ENCODE measurements at regions not wholly inside any gene's neighbourhood (a gene's known extent, or its start where the extent isn't known, plus 50 kb on each side); places are given as distances from the start of the nearest gene placed in this dataset.

DNA sequence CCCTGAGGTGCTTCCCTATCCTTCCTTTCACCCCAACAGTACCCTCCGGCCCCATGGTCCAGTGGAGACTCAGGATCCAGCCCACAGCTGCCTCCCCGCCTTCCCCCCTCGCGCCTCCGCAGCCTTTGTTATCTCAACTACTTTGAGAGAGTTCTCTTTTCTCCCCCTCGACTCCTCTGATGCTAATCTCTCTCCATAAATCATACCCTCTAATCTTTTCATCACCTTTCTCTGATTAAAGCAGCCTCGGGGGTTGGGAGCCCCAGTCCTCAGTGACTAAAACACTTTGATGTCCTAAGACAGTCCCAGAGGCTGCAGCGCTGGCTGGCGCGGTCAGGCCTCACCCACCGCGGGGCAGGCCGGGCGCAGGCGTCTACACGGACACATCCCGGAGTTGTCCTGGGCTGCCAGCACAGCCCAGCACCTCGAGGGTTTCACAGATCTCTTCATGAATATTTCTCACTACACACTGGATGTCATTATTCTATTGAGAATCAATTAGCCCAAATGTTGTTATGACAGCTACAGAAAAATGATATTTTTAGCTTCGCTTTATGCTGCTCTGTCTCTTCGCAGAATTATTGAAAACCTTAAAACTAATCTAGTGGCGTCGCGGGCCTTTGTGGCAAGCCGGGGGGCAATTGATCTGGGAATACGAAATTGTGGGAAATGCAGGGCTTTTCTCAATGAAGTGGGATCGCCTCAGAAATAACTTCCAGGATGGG, 289.5 kb downstream of the RRAGC start:
- DNase-seq = no peak

GRCh38 chr1:38568061-38568857, 291.3 kb downstream of the RRAGC start:
- DNase-seq = no peak

- DNase-seq = no peak
These were observed 292.2 kb downstream of the RRAGC start for GRCh38 chr1:38567401-38567800.

GRCh38 chr1:38565020-38565491, 294.5 kb downstream of the RRAGC start:
- no peak for DNase-seq

DNA sequence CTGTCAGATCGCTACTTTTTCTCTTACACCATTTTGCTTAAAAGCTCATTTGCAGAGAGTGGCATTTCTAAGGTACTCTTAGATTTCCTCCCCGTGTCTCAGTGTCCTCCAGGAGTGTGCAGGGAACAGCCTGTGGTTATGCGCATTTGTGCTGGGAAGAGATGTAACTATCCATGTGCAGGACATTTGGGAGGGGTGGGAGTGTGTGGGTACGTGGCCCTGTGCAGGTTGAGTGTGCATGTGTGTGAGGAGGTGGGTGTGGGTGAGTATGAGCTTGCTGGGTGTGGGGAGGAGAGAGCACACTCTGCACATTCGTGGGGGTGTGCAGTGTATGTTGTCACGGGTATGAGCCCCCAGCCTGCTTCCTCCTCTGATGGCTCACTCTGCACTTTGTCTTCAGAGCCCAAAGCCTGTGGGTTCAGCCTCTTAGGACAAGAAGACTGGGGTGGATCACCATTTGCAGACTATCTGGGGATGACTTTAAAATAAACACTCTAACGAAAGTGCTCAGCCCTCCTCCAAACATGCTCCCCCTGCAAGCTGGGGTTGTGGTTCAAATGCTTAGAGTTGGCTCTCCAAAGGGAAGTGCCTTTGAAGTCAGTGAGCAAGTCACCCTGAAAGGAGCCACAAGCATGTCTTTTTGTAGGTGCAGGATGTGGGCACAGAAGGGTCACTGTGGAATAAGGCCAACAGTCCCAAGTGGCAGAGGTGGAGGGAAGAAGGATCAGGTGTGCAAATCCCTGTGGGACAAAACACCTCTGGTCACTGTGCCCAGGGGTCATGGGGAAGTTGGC, 295.4 kb downstream of the RRAGC start:
- no peak for DNase-seq

GRCh38 chr1:38561725-38562124, 297.8 kb downstream of the RRAGC start:
- no peak for DNase-seq

GRCh38 chr1:38561110-38561509, 298.5 kb downstream of the RRAGC start:
- no peak for DNase-seq

- DNase-seq = no peak
These were observed 299.1 kb downstream of the RRAGC start for GRCh38 chr1:38560457-38560856.

DNA sequence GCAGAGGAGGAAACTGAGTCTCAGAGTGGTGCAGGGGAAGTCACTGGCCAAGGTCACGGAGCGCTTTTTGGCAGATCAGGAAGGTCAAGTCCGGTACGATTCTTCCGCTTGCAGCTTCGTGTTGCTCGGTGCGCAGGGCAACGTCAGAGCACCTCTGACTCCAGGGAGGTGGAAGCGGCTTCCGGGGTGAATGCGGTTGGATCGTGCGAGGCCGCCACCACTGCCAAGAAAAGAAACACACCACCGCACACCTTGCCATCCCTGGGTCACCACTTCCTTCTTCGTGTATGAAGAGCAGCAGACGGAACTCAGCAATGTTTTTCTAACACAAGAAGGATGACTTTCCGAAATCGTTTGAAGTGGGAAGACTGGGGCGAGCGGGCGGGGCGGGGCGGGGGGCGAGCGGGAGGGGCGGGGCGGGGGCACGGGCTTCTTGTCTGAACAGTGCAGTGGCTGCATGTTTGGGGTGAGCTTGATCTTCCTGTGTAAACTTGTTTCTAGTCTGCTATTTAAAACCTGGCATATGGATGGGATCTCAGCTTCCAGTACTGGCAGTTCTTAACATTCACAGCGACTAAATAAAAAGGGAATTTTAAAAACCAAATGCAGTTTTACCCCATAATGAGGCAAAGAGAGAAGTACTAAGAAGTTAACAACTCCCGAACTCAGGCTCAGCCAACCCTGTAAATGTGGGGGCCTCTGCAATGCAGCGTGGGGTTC, 300.0 kb downstream of the RRAGC start:
- DNase-seq = no peak

DNA sequence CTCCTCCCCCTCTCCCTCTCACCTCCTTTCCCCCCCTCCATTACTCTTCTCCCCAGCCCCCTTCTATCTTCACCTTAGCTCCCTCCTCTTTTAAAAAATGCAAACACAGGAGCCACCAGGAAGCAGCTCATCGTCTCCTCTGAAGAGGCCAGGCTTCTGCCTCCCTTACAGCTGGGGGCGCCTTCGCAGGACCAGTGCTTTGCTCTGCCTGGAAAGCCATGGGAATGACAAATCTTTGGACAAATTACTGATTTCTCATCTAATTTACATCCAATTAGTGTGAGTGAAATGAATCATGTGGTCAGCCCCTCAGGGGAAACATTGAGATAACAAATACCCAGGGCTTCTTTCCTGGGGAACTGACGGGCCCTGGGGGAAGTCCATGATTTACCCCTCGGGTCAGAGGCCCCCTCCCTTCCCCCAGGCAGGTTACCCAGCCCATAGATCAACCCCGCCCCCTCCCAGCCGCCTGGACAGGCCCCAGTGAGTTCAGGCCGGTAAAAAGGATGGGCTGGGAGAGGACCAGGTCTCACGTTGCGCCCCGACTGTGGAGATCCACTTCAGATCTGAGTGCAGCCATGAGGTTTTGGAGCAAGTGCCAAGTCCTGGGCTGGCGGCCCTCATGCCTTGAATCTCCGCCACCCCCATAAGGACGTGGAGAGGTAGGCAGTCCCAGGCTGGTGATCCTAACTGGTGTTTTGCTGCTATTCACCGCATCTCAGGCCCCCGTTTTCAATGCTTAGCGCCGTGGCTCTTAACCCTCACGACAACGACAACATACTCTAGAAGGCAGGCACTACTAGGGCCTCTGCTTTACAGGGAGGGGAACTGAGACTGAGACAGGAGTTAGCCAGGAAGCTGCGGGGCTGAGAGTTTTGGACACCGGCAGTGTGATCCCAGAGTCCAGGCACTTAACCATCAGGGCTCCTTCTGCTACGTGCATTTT, 300.8 kb downstream of the RRAGC start:
- DNase-seq = no peak

DNA sequence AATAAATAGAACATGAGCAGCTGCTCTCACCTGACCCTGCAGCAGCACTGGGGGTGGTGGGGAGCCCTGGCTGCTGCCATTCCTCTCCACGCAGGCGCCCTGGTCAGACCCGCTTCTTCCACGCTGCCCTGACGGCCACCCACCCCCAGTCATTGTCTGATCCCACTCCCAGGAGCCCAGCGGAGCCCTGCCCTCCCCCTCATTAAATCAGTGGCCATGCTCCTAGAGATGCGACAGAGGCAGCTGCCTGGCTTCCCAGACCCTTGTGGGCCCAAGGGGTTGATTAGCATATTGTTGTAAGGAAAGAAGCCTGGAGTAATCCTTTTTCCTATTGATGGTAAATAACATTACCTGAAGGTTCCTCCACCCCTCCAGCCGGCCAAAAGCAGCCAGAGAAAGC, 301.5 kb downstream of the RRAGC start:
- DNase-seq = no peak

GRCh38 chr1:38555594-38555993, 304.0 kb downstream of the RRAGC start:
- DNase-seq = no peak

DNA sequence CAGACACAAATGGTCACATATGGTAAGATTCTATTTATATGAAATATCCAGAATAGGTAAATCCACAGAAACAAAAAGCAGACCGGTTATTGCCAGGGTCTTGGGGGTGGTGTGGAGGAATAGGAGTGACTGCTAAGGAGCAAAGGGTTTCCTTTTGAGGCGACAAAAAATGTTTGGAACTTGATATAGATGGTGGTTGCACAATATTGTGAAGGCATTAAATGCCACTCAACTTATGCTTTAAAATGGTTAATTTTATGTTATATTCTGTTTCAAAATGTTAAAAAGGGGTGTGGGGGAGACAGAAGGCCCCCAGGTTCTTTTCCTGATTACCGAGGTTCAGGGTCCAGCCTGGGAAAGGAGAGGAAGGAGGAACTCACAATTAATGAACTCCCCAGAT, 304.4 kb downstream of the RRAGC start:
- DNase-seq = no peak

GRCh38 chr1:38551318-38552307, 308.0 kb downstream of the RRAGC start:
- no peak for DNase-seq

DNA sequence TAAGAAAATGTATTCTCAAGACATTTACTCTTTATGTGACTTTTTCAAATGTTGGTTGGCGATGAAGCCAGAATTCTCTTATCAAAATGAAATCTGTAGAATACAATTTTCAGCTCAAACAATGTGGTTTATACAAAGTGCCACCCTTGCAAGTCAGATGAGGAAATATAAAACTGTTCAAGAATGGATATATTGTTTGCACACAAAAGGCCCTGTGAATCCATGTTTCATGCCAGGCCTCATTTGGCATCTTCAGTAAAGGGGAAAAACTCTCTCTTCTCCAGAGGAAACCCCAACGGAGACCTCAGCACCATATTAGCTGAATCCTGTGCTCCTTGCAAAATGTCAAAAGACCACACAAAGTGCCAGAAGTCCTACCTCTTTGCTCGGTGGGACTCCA, 310.4 kb downstream of the RRAGC start:
- no peak for DNase-seq

DNA sequence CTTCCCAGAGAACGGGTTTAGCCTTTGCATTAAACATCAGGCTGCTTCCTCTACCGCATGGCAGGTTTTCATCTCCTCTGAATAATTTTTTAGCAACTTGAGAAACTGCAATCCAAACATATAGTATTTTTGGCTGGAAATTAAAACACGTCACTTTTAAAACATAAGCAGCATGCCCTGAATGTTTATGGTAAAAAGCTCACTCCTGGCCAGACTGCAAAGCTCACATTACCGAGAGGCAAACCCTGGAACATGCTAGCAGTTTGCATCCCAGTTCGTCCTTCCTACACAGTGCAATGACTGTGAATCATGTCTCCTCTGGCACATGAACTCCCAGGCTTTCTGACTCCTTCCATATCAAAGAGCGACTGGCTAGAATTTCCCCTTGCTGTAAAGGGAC, 312.3 kb downstream of the RRAGC start:
- no peak for DNase-seq

- no peak for DNase-seq
These were observed 312.9 kb downstream of the RRAGC start for GRCh38 chr1:38546636-38547035.

GRCh38 chr1:38541223-38541622, 318.3 kb downstream of the RRAGC start:
- DNase-seq = no peak

GRCh38 chr1:38539931-38540330, 319.6 kb downstream of the RRAGC start:
- no peak for DNase-seq

GRCh38 chr1:38538834-38539233, 320.7 kb downstream of the RRAGC start:
- no peak for DNase-seq
